ENCODE measurements at regions not wholly inside any gene's neighbourhood (a gene's known extent, or its start where the extent isn't known, plus 50 kb on each side); places are given as distances from the start of the nearest gene placed in this dataset.

- TF ChIP-seq CTCF (IDR thresholded peaks at IDR 0.05; ENCODE audit: insufficient read depth, low read depth, low read length) (no peak), EZH2 (IDR thresholded peaks at IDR 0.05; ENCODE audit: insufficient read depth, low read length) (no peak)
Observed at GRCh38 chr6:137405806-137406205, 88.4 kb downstream of the OLIG3 start.
